ENCODE measurements at regions not wholly inside any gene's neighbourhood (a gene's known extent, or its start where the extent isn't known, plus 50 kb on each side); places are given as distances from the start of the nearest gene placed in this dataset.
"Not testable (repeated sequence)": the region's sequence is repeated elsewhere in the genome, so short reads cannot be mapped to it uniquely, and the experiment has no call there.

GRCh38 chr5:159504106-159504856, 174.0 kb upstream of the IL12B start:
- no peak for DNase-seq

DNA sequence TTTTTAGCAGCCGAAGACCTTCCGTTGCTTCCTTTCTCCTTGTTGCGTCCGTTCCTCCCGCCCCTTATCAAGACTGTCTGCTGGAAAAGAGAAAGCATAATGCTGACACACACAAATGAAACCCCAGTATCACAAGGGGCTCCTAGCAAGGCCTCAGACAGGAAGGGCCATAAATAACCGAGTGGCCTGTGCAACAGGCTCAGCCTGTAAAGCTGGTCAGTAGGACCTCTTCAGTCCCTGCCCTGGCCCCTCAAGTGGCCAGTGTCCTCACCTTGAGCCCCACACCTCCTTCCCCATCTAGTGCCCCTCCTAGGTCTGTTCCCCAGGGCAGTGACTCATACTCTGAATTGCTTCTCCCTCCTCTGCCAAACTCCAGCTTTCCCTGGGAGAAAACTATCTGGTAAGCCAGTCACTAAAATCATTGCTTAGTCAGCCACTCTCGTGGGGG, 174.6 kb upstream of the IL12B start:
- DNase-seq = no peak

- no peak for DNase-seq
These were observed 176.8 kb upstream of the IL12B start for GRCh38 chr5:159507055-159507454.

DNA sequence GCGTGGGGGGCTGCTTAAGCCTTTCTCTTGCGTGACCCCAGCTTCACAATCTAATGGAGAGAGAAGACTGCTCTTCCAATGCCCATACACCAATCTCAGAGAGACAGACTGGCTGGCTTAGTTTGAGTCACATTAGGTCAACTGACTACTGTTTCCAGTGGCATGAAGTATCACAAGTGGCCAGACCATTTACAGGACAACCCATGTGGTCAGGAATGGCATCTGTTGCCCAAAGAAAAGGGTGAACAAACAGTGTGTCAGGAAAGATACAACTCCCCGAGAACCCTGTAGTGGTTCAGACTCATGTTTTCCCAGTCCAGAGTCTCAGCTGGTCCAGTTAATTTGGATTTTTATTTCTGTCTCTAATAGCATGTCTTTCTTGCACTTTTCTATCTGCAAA, 177.4 kb upstream of the IL12B start:
- no peak for DNase-seq

- no peak for DNase-seq
These were observed 178.1 kb upstream of the IL12B start for GRCh38 chr5:159508344-159508743.

DNA sequence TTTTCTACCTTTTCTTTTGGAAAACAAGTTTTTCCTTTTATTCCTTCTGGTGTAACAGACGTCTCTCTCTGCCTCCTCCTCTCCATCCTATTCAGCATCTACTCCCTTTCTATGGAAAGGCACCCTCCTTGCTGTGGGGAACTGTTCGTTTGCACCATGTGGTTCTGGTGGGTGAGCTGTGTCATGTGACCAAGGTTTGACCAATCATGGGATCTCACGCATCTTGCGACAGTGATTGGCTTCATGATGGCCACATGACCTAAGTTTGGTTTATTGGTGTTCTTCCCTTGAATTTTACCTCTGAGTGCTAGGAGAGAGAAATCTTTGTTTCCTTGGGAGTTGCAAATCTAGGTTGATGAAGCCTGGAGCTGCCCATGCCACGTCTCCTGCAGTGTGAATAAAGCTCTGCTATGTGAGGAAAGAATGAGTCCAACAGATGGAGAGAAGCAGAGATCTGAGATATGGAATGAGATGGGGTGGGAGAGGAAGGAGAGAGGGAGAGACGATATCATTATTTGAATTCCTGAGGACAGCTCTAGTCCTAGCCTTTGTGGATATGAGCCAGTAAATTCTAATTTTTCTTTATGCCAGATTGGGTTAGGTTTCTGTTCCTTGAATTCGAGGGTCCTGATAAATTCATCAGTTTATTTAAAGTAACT, 178.8 kb upstream of the IL12B start:
- DNase-seq = no peak

- DNase-seq = no peak
These were observed 180.0 kb upstream of the IL12B start for GRCh38 chr5:159510282-159510681.

GRCh38 chr5:159511570-159511969, 181.3 kb upstream of the IL12B start:
- DNase-seq = no peak

DNA sequence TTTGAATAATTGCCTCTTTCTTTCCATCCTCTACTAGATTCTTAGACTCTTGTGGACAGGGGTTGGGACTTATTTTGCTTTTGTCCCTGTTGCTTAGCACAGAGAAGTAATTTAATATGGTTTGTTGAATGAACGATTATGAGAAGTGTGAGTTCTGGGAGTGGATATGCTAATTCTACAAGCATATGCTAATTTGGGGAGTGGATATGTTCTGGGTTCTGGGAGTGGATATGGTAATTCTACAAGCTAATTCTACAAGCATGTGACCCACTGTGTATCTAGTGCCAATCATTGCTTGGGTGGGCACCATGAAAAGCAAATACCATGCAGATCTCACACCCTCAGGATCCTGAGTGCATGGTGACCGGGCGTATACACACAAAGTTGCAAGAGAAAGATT, 181.8 kb upstream of the IL12B start:
- no peak for DNase-seq

DNA sequence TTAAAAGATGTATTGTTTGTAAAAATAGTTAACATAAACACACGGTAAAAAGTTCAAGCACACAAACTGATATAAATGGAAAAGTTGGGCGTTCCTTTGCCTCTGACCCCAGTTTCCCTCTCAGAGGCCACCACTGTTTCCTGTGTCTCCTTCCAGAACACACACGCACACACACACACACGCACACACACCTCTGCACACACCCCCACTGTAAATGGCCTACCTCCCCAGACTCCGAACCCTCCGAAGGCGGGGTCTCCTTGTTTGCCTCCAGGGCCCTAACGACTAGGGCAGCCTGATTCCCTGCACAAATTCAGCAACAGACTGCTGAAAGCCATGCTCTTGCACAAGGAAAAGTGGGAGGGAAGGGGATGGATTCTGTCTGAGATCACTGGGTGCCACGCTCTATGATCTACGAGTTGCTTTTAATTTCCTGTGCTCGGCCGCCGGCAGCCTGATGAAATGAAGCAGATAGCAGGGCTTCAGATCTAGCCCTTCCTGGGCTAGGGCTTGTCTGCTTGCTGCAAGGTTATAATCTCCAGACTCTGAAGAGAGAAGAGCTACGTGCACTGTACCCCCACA, 184.0 kb upstream of the IL12B start:
- no peak for DNase-seq

GRCh38 chr5:159515197-159515596, 184.9 kb upstream of the IL12B start:
- no peak for DNase-seq

- DNase-seq = peak; percentile 1
These were observed 185.7 kb upstream of the IL12B start for GRCh38 chr5:159515909-159516415.

DNA sequence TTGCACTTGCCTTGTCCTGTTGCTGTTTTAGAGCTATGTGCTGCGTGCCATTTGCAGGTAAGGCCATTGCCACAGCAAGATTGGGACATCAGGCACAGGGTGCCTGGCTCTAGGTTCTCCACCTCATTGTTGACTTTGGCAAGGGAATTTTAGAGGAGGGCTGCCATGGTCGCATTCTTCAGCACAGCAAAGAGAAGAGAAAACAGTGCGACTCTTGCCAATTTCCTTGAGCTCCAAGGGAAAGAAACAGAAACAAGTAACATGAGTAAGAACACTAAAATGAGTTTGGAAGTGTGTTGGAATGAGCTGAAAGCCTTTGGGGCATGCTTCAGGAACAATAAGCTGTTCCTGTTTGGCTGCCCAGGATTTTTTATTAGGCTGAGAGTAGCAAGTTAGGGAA, 188.1 kb upstream of the IL12B start:
- DNase-seq = no peak

DNA sequence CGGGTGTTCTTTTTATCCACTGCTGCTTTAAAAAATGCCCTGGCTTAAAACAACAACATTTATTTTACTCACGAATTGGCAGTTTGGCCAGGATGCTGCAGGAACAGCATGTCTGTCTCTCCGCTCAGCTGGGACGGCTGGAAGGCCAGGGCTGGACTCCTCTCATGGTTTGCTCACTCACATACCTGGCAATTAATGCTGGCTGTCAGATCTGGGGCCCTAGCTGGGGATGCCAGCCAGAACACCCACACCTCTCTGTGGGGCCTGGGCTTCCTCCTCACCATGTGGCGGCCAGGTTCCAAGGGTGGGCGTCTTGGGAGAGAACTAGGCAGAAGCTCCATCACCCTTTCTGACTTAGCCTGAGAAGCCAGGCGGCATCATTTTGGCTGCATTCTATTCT, 189.1 kb upstream of the IL12B start:
- no peak for DNase-seq

DNA sequence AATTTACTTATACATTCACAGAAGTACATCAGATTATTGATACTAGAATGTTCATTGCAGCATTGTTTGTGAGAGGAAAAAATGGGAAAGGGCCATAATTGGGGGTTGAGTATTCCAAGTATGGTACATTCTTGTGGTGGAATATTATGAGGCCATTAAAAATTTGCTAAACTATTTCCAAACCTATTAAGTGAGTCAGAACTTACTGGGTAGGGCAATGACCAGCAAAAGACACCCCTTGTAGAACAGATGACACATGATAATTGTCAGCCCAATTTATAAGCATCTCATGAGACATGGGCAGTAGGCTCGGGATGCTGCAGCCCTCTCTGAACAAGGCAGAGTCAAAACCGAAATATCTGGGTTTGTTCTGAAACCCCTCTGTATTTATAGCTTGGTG, 192.6 kb upstream of the IL12B start:
- DNase-seq = no peak

- DNase-seq = not testable (repeated sequence)
These were observed 194.0 kb upstream of the IL12B start for GRCh38 chr5:159524279-159524678.

DNA sequence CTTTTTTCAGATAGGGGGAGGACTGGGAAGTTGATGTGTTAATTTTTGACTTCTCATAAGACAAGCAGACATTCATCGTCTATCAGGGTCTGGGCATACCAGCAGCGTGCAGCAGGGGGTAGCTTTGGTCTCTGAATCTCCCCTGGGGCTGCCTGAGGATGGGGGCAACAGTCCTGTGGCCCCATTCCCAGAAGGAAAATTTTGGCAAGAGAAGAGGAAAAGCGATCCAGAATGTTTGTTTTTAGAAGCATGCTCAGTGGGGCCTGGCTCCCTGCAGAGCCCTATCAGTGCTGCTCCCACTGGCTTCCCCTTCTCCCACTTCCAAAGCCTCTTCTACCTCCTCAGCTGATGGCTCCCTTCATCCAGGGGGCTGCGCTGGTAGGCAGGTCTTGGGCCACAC, 194.8 kb upstream of the IL12B start:
- DNase-seq = no peak

DNA sequence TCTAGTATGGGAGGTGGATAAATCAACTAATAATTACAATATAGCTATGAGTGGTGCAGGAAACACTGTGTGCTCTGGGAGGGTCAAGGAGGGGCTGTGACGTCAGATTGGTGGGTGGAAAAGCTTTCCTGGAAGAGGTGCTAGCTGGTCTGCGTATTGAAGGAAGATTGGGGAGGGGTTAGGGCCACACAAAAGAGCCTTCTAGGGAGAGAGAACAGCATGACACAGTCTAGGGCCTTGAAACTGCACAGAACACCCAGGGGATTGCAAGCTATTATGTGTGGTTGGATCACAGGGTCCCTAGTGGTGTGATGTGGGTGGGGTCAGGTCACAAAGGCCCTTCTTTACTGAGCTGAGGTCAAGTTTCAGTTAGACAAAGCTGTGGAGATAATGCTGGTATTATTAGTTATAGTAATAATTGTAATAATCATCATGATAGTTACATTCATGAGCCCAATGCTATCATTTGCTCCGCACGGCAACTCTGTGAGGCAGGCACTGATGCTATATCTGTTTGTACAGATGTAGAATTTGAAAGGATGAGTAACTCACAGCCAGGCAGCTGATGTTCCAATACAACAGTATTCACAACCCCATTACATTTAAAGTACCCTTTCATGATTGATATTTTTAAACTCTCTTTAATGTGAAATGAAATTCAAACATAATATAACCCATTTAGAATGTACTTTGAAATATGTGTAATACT, 197.4 kb upstream of the IL12B start:
- no peak for DNase-seq

GRCh38 chr5:159531554-159532105, 201.3 kb upstream of the IL12B start:
- no peak for DNase-seq

- DNase-seq = no peak
These were observed 202.9 kb upstream of the IL12B start for GRCh38 chr5:159533197-159533596.

DNA sequence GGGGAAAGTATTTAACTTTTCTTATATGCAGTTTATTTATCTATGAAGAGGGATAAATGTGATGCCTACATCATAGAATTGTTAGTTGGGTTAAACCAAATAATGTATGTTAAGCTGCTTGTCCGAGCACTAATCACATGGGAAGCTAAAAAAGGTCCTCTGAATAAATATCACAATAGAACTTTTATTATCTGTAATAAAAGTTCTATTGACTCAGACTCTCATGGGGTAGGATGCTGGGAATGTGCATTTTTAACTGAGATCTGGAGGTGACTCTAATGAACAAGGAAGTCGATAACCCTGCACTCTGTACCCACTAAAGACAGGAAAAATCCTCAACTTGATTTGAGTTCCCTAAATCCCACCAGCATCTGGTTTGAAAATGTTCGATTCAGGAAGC, 205.9 kb upstream of the IL12B start:
- no peak for DNase-seq

GRCh38 chr5:159536646-159537045, 206.4 kb upstream of the IL12B start:
- no peak for DNase-seq

- no peak for DNase-seq
These were observed 209.4 kb upstream of the IL12B start for GRCh38 chr5:159539678-159540077.
